IMR-90 (cell line): ENCODE measurements at regions not wholly inside any gene's neighbourhood (a gene's known extent, or its start where the extent isn't known, plus 50 kb on each side); places are given as distances from the start of the nearest gene placed in this dataset.

Experiments used
- ATAC-seq: fragments of 200-7000 bp; cut with Tn5 transposase; 2 replicates; pipeline ENCODE4 v1.9.1; 2020; ENCODE audit warnings: low read depth, mild to moderate bottlenecking, moderate library complexity
- BruUV-seq: library from RNA; stranded (reverse); fragments of 400-500 nt; replicated peaks from 2 replicates; lab custom pipeline; 2021; lab: Mats Ljungman, UMichigan
- CTCF ChIA-PET: fragments of 300-600 bp; formaldehyde crosslinking; extraction: SDS; loops from one replicate; lab custom pipeline; 2021; ENCODE audit warnings: antibody characterized with exemption; lab: Yijun Ruan, JAX
- POLR2A ChIA-PET: fragments of 300-600 bp; sonication (Branson Sonifier 250); formaldehyde crosslinking; loops from one replicate; lab custom pipeline; 2022; ENCODE audit warnings: antibody characterized with exemption; ENCODE audit not compliant: unreplicated experiment; lab: Charles Lee
- DNase-seq: peaks from one replicate; pipeline ENCODE4 v3.0.0; 2013
- H2AFZ ChIP-seq: replicated peaks from 2 replicates; pipeline ENCODE3; 2013; ENCODE audit warnings: low read length, mild to moderate bottlenecking; ENCODE audit not compliant: poor library complexity
- H2AK5ac ChIP-seq: 2 replicates; pipeline ENCODE4 v1.6.1; 2013; ENCODE audit warnings: low read depth, low read length, inconsistent platforms
- H2AK9ac ChIP-seq: replicated peaks from 2 replicates; pipeline ENCODE3; 2013; ENCODE audit warnings: mild to moderate bottlenecking, low read depth, low read length, moderate library complexity; ENCODE audit not compliant: poor library complexity
- H2BK120ac ChIP-seq: 2 replicates; pipeline ENCODE4 v1.6.1; 2013; ENCODE audit warnings: low read depth, low read length, inconsistent platforms
- H2BK15ac ChIP-seq: 3 replicates; pipeline ENCODE4 v1.6.1; 2013; ENCODE audit warnings: low read depth, low read length, inconsistent platforms
- H2BK20ac ChIP-seq: 2 replicates; pipeline ENCODE4 v1.6.1; 2013; ENCODE audit warnings: low read depth, mild to moderate bottlenecking, inconsistent platforms, low read length, moderate library complexity
- H2BK5ac ChIP-seq: 2 replicates; pipeline ENCODE4 v1.6.1; 2013; ENCODE audit warnings: mild to moderate bottlenecking, low read depth, low read length, inconsistent platforms; ENCODE audit not compliant: poor library complexity, severe bottlenecking
- H3K14ac ChIP-seq: replicated peaks from 2 replicates; pipeline ENCODE4 v1.6.1; 2013; ENCODE audit warnings: low read depth, low read length, inconsistent platforms
- H3K18ac ChIP-seq: 2 replicates; pipeline ENCODE4 v1.6.1; 2013; ENCODE audit warnings: low read depth, low read length, control low read depth
- H3K23ac ChIP-seq: 2 replicates; pipeline ENCODE4 v1.6.1; 2013; ENCODE audit warnings: low read depth, low read length, inconsistent platforms
- H3K27ac ChIP-seq: 2 replicates; pipeline ENCODE4 v1.5.1; 2013; ENCODE audit warnings: mild to moderate bottlenecking, control low read depth, low read length; ENCODE audit not compliant: insufficient read depth
- H3K27me3 ChIP-seq: 2 replicates; pipeline ENCODE4 v1.6.1; 2013; ENCODE audit warnings: low read length; ENCODE audit not compliant: control insufficient read depth, insufficient read depth
- H3K36me3 ChIP-seq: 2 replicates; pipeline ENCODE4 v1.6.1; 2013; ENCODE audit warnings: low read length, mixed read lengths; ENCODE audit not compliant: control insufficient read depth, insufficient read depth
- H3K4ac ChIP-seq: 2 replicates; pipeline ENCODE4 v1.6.1; 2013; ENCODE audit warnings: low read depth, low read length, inconsistent platforms
- H3K4me1 ChIP-seq: 2 replicates; pipeline ENCODE4 v1.6.1; 2013; ENCODE audit warnings: low read length, mixed read lengths; ENCODE audit not compliant: control insufficient read depth, insufficient read depth
- H3K4me2 ChIP-seq: 2 replicates; pipeline ENCODE4 v1.6.1; 2013; ENCODE audit warnings: low read depth, mild to moderate bottlenecking, control low read depth, low read length, moderate library complexity
- H3K4me3 ChIP-seq: 2 replicates; pipeline ENCODE4 v1.5.1; 2013; ENCODE audit warnings: low read depth, mild to moderate bottlenecking, control low read depth, low read length, moderate library complexity; ENCODE audit not compliant: insufficient read depth
- H3K56ac ChIP-seq: 2 replicates; pipeline ENCODE4 v1.6.1; 2013; ENCODE audit warnings: low read length, inconsistent platforms; ENCODE audit not compliant: insufficient read depth; ENCODE audit errors: extremely low read depth
- H3K79me1 ChIP-seq, 2 experiments: 2 replicates each; pipeline ENCODE4 v1.6.1; 2013; ENCODE audit warnings: low read length in 2 of 2, inconsistent platforms in 1 of 2, low read depth in 1 of 2
- H3K9ac ChIP-seq: 2 replicates; pipeline ENCODE4 v1.6.1; 2013; ENCODE audit warnings: low read depth, low read length, control low read depth
- H3K9me1 ChIP-seq: 2 replicates; pipeline ENCODE4 v1.6.1; 2013; ENCODE audit warnings: low read length, inconsistent platforms; ENCODE audit not compliant: insufficient read depth
- H3K9me3 ChIP-seq: 2 replicates; pipeline ENCODE4 v1.6.1; 2013; ENCODE audit warnings: low read length; ENCODE audit not compliant: control insufficient read depth, insufficient read depth
- H4K20me1 ChIP-seq: 2 replicates; pipeline ENCODE4 v1.6.1; 2013; ENCODE audit warnings: low read length, inconsistent platforms; ENCODE audit not compliant: insufficient read depth
- H4K5ac ChIP-seq: 2 replicates; pipeline ENCODE4 v1.6.1; 2013; ENCODE audit warnings: mild to moderate bottlenecking, low read depth, low read length, control low read depth
- H4K8ac ChIP-seq, 2 experiments: 2 replicates each; pipeline ENCODE4 v1.6.1; 2013; ENCODE audit warnings: low read depth in 2 of 2, low read length in 2 of 2, control low read depth in 1 of 2, inconsistent platforms in 1 of 2
- H4K91ac ChIP-seq: 2 replicates; pipeline ENCODE4 v1.6.1; 2013; ENCODE audit warnings: low read depth, low read length, inconsistent platforms; ENCODE audit not compliant: insufficient read depth
- CHD1 ChIP-seq: IDR thresholded peaks from 2 replicates; pipeline ENCODE4 v1.6.1; 2012; ENCODE audit warnings: low read depth, low read length, improper control_type of control experiment
- POLR2A ChIP-seq: IDR thresholded peaks from 2 replicates; pipeline ENCODE4 v1.6.1; 2012; ENCODE audit warnings: mild to moderate bottlenecking, low read depth, low read length
- RCOR1 ChIP-seq: IDR thresholded peaks from 2 replicates; pipeline ENCODE4 v1.6.1; 2012; ENCODE audit warnings: mild to moderate bottlenecking, low read length, improper control_type of control experiment; ENCODE audit not compliant: insufficient replicate concordance
- RFX5 ChIP-seq: IDR thresholded peaks from 2 replicates; pipeline ENCODE4 v1.8.0; 2012; ENCODE audit warnings: low read depth, mild to moderate bottlenecking, low read length, moderate library complexity
- SMC3 ChIP-seq: fragments of 150-350 bp; IDR thresholded peaks from 2 replicates; pipeline ENCODE4 v1.6.1; 2016; ENCODE audit warnings: low read depth, mild to moderate bottlenecking, antibody characterized with exemption, low read length, moderate library complexity
- USF2 ChIP-seq: fragments of 150-350 bp; IDR thresholded peaks from 2 replicates; pipeline ENCODE4 v1.6.1; 2017; ENCODE audit warnings: mild to moderate bottlenecking, antibody characterized with exemption, low read length, low read depth
- WGBS, 2 experiments: methylation state at CpG; one replicate each; pipeline versions ENCODE4 v1.1.5 to v1.1.7; 2013; ENCODE audit warnings: missing lambda C conversion rate in 2 of 2; ENCODE audit not compliant: insufficient read length in 1 of 2; ENCODE audit errors: extremely low coverage in 2 of 2; 5-methylcytosine and 5-hydroxymethylcytosine counted together
- dilution Hi-C: fragments of 300-500 bp; cut with HindIII; formaldehyde crosslinking; loops from one replicate; pipeline ENCODE4 v1.14.3; 2018; ENCODE audit warnings: low sequenced_read_pairs; ENCODE audit not compliant: unreplicated experiment
- in situ Hi-C: fragments of 300-500 bp; cut with MboI; formaldehyde crosslinking; loops from 3 replicates; pipeline ENCODE4 v1.14.3; 2019; ENCODE audit warnings: low sequenced_read_pairs, inconsistent platforms, mixed read lengths
- intact Hi-C: fragments of 100-400 bp; cut with micrococcal nuclease; formaldehyde crosslinking; loops from 2 replicates; pipeline ENCODE4 v1.10.0; 2022

GRCh38 chr2:120964819-120965218, 229.2 kb downstream of the GLI2 start:
- Histone ChIP-seq H4K20me1 (peaks cover 16% of the 10 kb centered on the region), H2AFZ (no peak overlapping the region), H3K27me3 (no peaks in the 10 kb centered on the region), H2BK5ac (no peak overlapping the region), H3K9me1 (peaks cover 22% of the 10 kb centered on the region), H3K4ac (no peak overlapping the region), H3K27ac (no peak overlapping the region), H3K56ac (no peak overlapping the region), H2BK120ac (no peak overlapping the region), H3K36me3 (peaks cover 50% of the 10 kb centered on the region), H3K79me1 (peaks cover 14 to 54% of the 10 kb centered on the region in 2 experiments), H3K4me2 (no peak overlapping the region), H3K9me3 (no peaks in the 10 kb centered on the region), H2BK20ac (no peak overlapping the region), H4K91ac (no peak overlapping the region), H4K5ac (no peak overlapping the region; the same call in 1 of the 2 replicates), H2AK9ac (no peak overlapping the region), H3K4me3 (no peak overlapping the region), H3K18ac (no peak overlapping the region), H3K23ac (no peak overlapping the region), H3K9ac (no peak overlapping the region), H4K8ac (no peak overlapping the region), H2AK5ac (no peak overlapping the region), H2BK15ac (no peak overlapping the region), H3K14ac (no peak overlapping the region), H3K4me1 (peaks cover 12% of the 10 kb centered on the region)
- DNase-seq = peak; percentile 78
- ChIA-PET CTCF (no interaction called here), POLR2A (interaction anchor here (0.6 kb wide), 1 partner anchor 206 kb away, joined by 3 read pairs; no protein-coding TSS in a partner anchor)
- dilution Hi-C loops (no loop called here), intact Hi-C loops (no loop called here), in situ Hi-C loops (no loop called here)
- TF ChIP-seq RCOR1 (no peak), CHD1 (no peak), RFX5 (no peak), POLR2A (no peak), SMC3 (no peak), USF2 (no peak)
- ATAC-seq = peak; percentile 52; the same call in 1 of the 2 replicates
- no TSS peak for BruUV-seq
- WGBS, 2 experiments = 60% methylated on average over 2 of the region's 2 CpGs; no CpG with 5 or more reads in 1 of the 2 experiments
